ENCODE measurements at regions not wholly inside any gene's neighbourhood (a gene's known extent, or its start where the extent isn't known, plus 50 kb on each side); places are given as distances from the start of the nearest gene placed in this dataset.

DNA sequence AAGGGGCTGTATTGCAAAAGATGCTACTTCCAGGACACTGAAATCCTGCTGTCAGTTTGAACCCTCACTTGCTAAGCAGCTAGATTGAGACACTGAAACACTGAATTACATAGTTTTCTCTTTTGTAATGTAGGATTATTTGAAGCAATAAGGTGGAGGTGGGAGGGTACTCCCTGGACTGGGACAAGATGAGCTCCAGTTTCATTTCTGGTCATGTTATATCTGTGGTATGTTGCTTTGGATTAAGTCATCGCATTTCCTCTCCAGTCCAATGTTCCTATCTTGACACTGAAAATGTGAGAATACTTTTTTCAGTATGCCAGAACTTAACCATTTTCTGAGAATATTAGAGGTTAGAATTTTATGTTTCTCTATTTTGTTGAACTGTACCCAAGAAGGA is 426.2 kb upstream of the MEX3C start:
- H3K27ac ChIP-seq (ENCODE audit: low read depth in 2 of 2, low read length in 1 of 2): no peak overlapping the region
- no peak overlapping the region for H2AFZ ChIP-seq (ENCODE audit: low read depth)
- no peak overlapping the region for H3K9ac ChIP-seq
- no peaks in the 10 kb centered on the region for H3F3A ChIP-seq (replicated peaks; ENCODE audit: insufficient read depth)
- H3K9me3 ChIP-seq: no peaks in the 10 kb centered on the region
- WGBS (ENCODE audit: low lambda C conversion rate): 83% methylated on average over 1 of the region's 1 CpG
- H3K9me2 ChIP-seq: 0 out of 2 replicates have a peak, but pooled peaks cover under 1% of the 10 kb centered on the region
- no peaks in the 10 kb centered on the region for H4K20me1 ChIP-seq (ENCODE audit: insufficient read depth)
- no peak overlapping the region for H3K4me2 ChIP-seq
- TF ChIP-seq, protein P1, sequence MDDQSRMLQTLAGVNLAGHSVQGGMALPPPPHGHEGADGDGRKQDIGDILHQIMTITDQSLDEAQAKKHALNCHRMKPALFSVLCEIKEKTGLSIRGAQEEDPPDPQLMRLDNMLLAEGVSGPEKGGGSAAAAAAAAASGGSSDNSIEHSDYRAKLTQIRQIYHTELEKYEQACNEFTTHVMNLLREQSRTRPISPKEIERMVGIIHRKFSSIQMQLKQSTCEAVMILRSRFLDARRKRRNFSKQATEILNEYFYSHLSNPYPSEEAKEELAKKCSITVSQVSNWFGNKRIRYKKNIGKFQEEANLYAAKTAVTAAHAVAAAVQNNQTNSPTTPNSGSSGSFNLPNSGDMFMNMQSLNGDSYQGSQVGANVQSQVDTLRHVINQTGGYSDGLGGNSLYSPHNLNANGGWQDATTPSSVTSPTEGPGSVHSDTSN (IDR thresholded peaks at IDR 0.05): no peak
- no peak for TF ChIP-seq SMC3 (IDR thresholded peaks at IDR 0.05; ENCODE audit: low read depth, low read length)
- TF ChIP-seq FOSL2 (IDR thresholded peaks at IDR 0.05; ENCODE audit: borderline replicate concordance, low read depth): no peak
- TF ChIP-seq, protein P2, sequence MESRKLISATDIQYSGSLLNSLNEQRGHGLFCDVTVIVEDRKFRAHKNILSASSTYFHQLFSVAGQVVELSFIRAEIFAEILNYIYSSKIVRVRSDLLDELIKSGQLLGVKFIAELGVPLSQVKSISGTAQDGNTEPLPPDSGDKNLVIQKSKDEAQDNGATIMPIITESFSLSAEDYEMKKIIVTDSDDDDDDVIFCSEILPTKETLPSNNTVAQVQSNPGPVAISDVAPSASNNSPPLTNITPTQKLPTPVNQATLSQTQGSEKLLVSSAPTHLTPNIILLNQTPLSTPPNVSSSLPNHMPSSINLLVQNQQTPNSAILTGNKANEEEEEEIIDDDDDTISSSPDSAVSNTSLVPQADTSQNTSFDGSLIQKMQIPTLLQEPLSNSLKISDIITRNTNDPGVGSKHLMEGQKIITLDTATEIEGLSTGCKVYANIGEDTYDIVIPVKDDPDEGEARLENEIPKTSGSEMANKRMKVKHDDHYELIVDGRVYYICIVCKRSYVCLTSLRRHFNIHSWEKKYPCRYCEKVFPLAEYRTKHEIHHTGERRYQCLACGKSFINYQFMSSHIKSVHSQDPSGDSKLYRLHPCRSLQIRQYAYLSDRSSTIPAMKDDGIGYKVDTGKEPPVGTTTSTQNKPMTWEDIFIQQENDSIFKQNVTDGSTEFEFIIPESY (IDR thresholded peaks at IDR 0.05; ENCODE audit: borderline replicate concordance, low read depth): no peak
- TF ChIP-seq, protein P3, sequence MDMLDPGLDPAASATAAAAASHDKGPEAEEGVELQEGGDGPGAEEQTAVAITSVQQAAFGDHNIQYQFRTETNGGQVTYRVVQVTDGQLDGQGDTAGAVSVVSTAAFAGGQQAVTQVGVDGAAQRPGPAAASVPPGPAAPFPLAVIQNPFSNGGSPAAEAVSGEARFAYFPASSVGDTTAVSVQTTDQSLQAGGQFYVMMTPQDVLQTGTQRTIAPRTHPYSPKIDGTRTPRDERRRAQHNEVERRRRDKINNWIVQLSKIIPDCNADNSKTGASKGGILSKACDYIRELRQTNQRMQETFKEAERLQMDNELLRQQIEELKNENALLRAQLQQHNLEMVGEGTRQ (IDR thresholded peaks at IDR 0.05; ENCODE audit: borderline replicate concordance, low read depth, low read length): no peak
- no peak for TF ChIP-seq TAF1 (IDR thresholded peaks at IDR 0.05; ENCODE audit: borderline replicate concordance, low read depth, low read length)
- no peak for TF ChIP-seq MEF2A (IDR thresholded peaks at IDR 0.05; ENCODE audit: borderline replicate concordance, low read depth)
- TF ChIP-seq NFIC (IDR thresholded peaks at IDR 0.05; ENCODE audit: borderline replicate concordance): no peak
- TF ChIP-seq, protein P4, sequence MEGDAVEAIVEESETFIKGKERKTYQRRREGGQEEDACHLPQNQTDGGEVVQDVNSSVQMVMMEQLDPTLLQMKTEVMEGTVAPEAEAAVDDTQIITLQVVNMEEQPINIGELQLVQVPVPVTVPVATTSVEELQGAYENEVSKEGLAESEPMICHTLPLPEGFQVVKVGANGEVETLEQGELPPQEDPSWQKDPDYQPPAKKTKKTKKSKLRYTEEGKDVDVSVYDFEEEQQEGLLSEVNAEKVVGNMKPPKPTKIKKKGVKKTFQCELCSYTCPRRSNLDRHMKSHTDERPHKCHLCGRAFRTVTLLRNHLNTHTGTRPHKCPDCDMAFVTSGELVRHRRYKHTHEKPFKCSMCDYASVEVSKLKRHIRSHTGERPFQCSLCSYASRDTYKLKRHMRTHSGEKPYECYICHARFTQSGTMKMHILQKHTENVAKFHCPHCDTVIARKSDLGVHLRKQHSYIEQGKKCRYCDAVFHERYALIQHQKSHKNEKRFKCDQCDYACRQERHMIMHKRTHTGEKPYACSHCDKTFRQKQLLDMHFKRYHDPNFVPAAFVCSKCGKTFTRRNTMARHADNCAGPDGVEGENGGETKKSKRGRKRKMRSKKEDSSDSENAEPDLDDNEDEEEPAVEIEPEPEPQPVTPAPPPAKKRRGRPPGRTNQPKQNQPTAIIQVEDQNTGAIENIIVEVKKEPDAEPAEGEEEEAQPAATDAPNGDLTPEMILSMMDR (IDR thresholded peaks at IDR 0.05): no peak
- TF ChIP-seq EZH2phosphoT487 (IDR thresholded peaks at IDR 0.05; ENCODE audit: borderline replicate concordance, low read depth): no peak
- no peak for TF ChIP-seq TEAD4 (IDR thresholded peaks at IDR 0.05; ENCODE audit: borderline replicate concordance, insufficient read depth)
- TF ChIP-seq SIN3A (IDR thresholded peaks at IDR 0.05; ENCODE audit: borderline replicate concordance, low read depth, low read length): no peak
- no peak for DNase-seq
- CTCF ChIA-PET: interaction anchor here (0.7 to 1.6 kb wide), 6 partner anchors 9 to 1757 kb away, joined by 3 to 4 read pairs (median 3); partner anchors contain the start of gene DCC
- H3K27me3 ChIP-seq (ENCODE audit: insufficient read depth): no peaks in the 10 kb centered on the region
- peaks cover 0 to 8% of the 10 kb centered on the region in 2 experiments; a peak in 1 of 4 replicates for H3K4me1 ChIP-seq (ENCODE audit: control insufficient read depth in 1 of 2, insufficient read depth in 2 of 2, low read depth in 1 of 2, low read length in 1 of 2)
- H3K4me3 ChIP-seq (ENCODE audit: low read depth in 2 of 2, low read length in 1 of 2): no peak overlapping the region
- POLR2A ChIA-PET: no interaction called here
- no peaks in the 10 kb centered on the region for H3K79me2 ChIP-seq (ENCODE audit: insufficient read depth)
- no peaks in the 10 kb centered on the region for H3K36me3 ChIP-seq (replicated peaks in 1 of 2; ENCODE audit: control insufficient read depth in 1 of 2, insufficient read depth in 2 of 2, low read length in 1 of 2)

Measured in SK-N-SH (cell line).